ENCODE measurements at regions not wholly inside any gene's neighbourhood (a gene's known extent, or its start where the extent isn't known, plus 50 kb on each side); places are given as distances from the start of the nearest gene placed in this dataset.

DNA sequence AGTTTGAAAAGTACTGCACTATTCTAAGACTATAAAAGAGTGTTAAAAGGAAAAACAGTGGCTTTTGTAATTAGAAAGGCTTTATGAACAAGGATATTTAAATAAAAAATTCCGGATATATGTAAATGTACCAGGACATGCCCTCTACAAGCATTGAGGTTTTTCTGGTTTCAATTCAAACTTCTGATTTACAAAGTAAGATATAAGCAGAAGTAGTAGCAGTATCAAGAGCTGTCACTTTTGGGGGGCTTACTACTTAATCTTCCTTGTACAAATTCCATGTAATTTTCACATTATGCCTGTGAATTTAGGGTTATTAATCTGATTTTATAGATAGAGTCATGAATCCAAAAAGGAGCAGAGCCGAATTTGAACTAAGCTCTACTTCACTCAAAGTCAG is 170.3 kb upstream of the ATP2B1 start:
- no peak overlapping the region for H3K27ac ChIP-seq
- TF ChIP-seq, protein P1, sequence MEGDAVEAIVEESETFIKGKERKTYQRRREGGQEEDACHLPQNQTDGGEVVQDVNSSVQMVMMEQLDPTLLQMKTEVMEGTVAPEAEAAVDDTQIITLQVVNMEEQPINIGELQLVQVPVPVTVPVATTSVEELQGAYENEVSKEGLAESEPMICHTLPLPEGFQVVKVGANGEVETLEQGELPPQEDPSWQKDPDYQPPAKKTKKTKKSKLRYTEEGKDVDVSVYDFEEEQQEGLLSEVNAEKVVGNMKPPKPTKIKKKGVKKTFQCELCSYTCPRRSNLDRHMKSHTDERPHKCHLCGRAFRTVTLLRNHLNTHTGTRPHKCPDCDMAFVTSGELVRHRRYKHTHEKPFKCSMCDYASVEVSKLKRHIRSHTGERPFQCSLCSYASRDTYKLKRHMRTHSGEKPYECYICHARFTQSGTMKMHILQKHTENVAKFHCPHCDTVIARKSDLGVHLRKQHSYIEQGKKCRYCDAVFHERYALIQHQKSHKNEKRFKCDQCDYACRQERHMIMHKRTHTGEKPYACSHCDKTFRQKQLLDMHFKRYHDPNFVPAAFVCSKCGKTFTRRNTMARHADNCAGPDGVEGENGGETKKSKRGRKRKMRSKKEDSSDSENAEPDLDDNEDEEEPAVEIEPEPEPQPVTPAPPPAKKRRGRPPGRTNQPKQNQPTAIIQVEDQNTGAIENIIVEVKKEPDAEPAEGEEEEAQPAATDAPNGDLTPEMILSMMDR (conservative IDR thresholded peaks at IDR 0.05), result no peak

DNA sequence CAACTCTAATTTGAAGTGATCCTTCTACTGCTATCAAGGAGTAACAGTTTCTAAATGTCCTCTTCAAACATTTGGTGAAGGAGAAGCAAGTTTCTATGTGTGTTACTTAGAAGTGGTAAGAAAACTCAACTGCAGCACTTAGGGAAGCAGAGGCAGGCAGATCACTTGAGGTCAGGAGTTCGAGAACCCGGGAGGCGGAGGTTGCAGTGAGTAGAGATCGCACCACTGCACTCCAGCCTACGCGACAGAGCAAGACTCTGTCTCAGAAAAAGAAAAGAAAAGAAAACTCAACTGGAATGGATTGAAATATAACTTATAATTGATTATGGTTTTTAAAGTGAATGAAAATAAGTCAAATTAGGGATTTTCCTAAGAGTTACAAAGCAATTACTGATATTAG is 169.7 kb upstream of the ATP2B1 start:
- TF ChIP-seq, protein P1 (conservative IDR thresholded peaks at IDR 0.05), result no peak
- H3K27ac ChIP-seq, result no peak overlapping the region; the same call in 1 of the 2 replicates

DNA sequence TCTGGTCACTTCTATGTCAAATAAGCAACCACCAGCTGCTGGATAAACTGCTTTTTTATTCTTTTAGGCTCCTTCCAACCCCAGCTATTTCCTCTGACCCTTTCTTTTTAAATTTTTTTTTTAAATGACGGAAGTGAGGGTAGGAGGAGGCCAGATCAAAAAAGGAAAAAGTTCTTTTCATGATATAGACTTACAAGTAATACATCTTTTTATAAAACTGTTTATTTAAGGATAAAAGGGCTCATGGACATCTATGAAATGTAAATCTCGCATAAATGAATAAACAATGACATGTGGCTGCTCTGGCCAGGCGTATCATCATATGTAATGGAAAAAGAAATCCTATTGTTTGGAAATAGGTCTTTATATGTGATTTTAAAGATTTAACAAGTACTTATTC is 169.0 kb upstream of the ATP2B1 start:
- TF ChIP-seq, protein P1 (conservative IDR thresholded peaks at IDR 0.05), result no peak
- no peak overlapping the region; the same call in 1 of the 2 replicates for H3K27ac ChIP-seq

DNA sequence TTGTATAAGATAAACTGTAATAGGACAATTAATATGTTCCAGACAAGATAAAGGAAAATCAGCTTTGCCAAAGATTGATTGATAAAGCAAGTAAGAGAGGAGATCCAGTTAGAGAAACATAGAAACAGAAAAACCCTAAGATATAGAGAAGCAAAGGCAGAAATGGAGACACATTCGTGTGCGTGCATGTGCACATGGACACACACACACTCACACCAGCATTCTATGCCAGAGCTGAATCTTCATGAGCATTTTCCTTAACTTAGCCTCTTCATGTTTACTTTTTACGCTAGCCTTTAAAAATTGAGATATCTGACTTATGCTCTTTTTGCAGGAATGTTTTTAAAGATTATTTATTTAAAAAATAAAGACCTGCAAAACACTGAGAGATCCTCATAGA is 168.5 kb upstream of the ATP2B1 start:
- no peak overlapping the region; the same call in 1 of the 2 replicates for H3K27ac ChIP-seq
- TF ChIP-seq, protein P1 (conservative IDR thresholded peaks at IDR 0.05), result no peak

DNA sequence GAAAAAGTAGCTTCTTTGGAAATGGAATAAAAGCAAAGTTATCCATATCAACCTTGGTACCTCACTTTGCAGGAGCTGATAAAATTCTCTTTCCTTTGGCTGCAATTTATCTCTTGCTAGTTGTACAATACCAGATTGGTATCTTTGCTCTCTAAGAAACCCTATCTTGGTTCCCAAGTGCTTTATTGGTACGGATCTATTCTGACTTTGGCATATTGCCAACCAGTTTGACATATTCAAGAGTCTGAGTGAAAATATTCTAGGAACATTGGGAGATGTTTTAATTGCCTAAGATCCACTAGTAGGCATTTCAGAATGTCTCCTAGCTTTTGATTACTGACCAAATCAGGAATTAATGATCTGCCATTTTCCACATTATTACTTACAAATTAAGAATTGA is 167.2 kb upstream of the ATP2B1 start:
- H3K27ac ChIP-seq, result no peak overlapping the region

DNA sequence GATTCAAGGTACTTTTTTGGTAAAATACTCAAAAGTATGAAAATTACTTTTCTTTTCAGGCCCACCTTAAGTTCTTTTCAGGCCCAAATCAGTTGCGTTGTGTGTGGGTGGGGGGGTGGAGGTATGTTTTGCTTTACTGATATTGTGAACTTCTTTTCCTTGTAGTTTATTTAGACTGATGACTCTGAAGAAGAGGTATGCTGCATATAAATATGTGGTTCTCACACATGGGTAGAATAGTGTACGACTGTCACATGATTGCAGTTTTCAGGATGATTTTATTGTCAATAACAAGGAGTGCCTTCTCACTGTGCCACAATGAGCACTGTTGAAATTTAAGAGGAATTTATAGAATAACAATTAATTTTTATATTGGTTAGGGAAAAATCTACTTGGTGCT is 166.6 kb upstream of the ATP2B1 start:
- TF ChIP-seq, protein P1 (conservative IDR thresholded peaks at IDR 0.05), result no peak
- no peak overlapping the region for H3K27ac ChIP-seq

More for the DNA sequence above, 167.2 kb upstream of the ATP2B1 start:
- TF ChIP-seq, protein P1 (conservative IDR thresholded peaks at IDR 0.05), result no peak

DNA sequence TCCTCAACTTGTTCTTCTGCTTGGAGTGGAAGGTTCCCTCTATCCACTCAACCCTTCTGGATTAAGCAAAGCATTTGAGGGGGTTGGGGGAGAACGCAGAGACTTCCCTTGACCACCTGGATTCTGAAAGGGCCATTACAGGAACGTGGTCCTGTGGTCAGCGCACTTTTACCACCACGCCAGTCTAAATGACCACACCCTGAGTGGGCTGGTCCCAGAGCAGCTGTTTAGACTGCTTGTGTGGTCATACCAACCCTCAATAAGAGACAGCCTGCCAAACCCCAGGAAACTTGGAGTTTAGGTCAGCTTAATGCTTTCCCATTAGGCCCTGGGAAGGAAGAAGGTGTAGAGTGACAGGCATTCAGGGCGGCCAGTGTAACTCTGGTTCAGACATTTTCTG is 165.5 kb upstream of the ATP2B1 start:
- TF ChIP-seq, protein P1 (conservative IDR thresholded peaks at IDR 0.05), result no peak
- no peak overlapping the region for H3K27ac ChIP-seq

DNA sequence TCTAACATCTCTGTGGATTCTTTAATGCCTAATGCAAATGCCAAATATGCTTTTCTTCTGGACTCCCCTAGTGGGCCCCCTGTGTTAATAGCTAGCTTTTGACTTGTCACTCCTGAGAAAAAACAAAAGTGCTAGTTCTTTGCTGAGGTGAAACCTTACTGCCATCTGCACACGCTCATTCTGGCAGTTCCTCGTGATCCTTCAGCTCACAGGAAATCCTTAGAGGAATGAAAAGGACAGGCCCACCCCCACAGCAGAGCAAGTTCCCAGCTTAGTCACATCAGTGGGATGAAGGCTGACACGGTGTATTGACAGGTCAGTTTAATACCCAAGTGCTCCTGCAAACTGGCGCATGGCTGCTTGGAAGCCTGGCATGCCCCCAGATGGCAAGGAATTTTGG is 165.1 kb upstream of the ATP2B1 start:
- TF ChIP-seq, protein P1 (conservative IDR thresholded peaks at IDR 0.05), result no peak

More for the DNA sequence above, 165.1 kb upstream of the ATP2B1 start:
- no peak overlapping the region for H3K27ac ChIP-seq

Data from VCaP (cell line).